ENCODE measurements at regions not wholly inside any gene's neighbourhood (a gene's known extent, or its start where the extent isn't known, plus 50 kb on each side); places are given as distances from the start of the nearest gene placed in this dataset.

DNA sequence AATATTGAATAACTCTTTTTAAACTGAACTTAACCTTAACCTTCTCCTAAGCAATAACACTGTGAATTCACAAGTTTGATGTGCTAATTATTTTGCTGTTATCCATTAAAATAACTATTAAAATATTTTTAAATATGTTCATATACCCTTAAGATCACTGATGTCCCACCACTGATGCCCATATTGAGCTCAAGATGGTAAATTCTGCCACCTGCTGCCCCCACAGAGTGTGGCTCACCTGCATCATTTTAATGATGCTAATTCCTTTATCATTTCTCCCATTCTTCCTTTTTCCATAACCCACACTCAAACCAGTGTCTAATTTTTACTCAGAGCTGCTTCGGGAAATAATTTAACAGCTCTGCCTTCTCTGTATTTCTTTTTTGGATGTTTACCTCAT is 82.3 kb upstream of the ARID5B start:
- no peak overlapping the region for H3K14ac ChIP-seq (replicated peaks; ENCODE audit: low read depth, low read length)
- no peak overlapping the region for H3K4ac ChIP-seq (ENCODE audit: low read depth, low read length)
- no peak overlapping the region for H2AK5ac ChIP-seq (ENCODE audit: low read depth, low read length)
- ChIA-PET POLR2A (ENCODE audit: unreplicated experiment) (no interaction called here), CTCF (no interaction called here)
- H3K4me2 ChIP-seq (ENCODE audit: low read depth, low read length): no peak overlapping the region
- no peaks in the 10 kb centered on the region for H3K27me3 ChIP-seq (ENCODE audit: control insufficient read depth, insufficient read depth, low read length)
- H2BK5ac ChIP-seq (ENCODE audit: low read depth, low read length, poor library complexity, severe bottlenecking): no peak overlapping the region
- peaks cover 8% of the 10 kb centered on the region for H3K9me1 ChIP-seq (ENCODE audit: insufficient read depth, low read length)
- H4K91ac ChIP-seq (ENCODE audit: insufficient read depth, low read depth, low read length): no peak overlapping the region
- H3K23ac ChIP-seq (ENCODE audit: low read depth, low read length): no peak overlapping the region
- ATAC-seq (ENCODE audit: low read depth) (no peak), DNase-seq (no peak)
- dilution Hi-C loops (cut with HindIII; ENCODE audit: low sequenced_read_pairs, unreplicated experiment): no loop called here
- H3K4me3 ChIP-seq (ENCODE audit: insufficient read depth, low read depth, low read length): no peak overlapping the region
- intact Hi-C loops (cut with micrococcal nuclease): no loop called here
- H3K4me1 ChIP-seq (ENCODE audit: control insufficient read depth, insufficient read depth, low read length): peaks cover 2% of the 10 kb centered on the region; the same call in 1 of the 2 replicates
- no peak overlapping the region for H2BK15ac ChIP-seq (ENCODE audit: low read depth, low read length)
- no peak overlapping the region for H2BK20ac ChIP-seq (ENCODE audit: low read depth, low read length)
- H4K5ac ChIP-seq (ENCODE audit: low read depth, low read length): no peak overlapping the region
- in situ Hi-C loops (cut with MboI; ENCODE audit: low sequenced_read_pairs): no loop called here
- no peak overlapping the region for H3K27ac ChIP-seq (ENCODE audit: insufficient read depth, low read length)
- H3K18ac ChIP-seq (ENCODE audit: low read depth, low read length): no peak overlapping the region
- H2AK9ac ChIP-seq (replicated peaks; ENCODE audit: low read depth, low read length, poor library complexity): no peak overlapping the region
- H2AFZ ChIP-seq (replicated peaks; ENCODE audit: low read length, poor library complexity): no peak overlapping the region
- H3K56ac ChIP-seq (ENCODE audit: extremely low read depth, insufficient read depth, low read length): no peak overlapping the region
- no peak overlapping the region for H3K9ac ChIP-seq (ENCODE audit: low read depth, low read length)
- no TSS peak for BruUV-seq (replicated peaks)
- 90% methylated on average over 1 of the region's 1 CpG; no CpG with 5 or more reads in 1 of the 2 experiments for whole genome bisulfite sequencing, 2 experiments (ENCODE audit: extremely low coverage in 2 of 2, insufficient read length in 1 of 2)
- TF ChIP-seq CHD1 (IDR thresholded peaks at IDR 0.05; ENCODE audit: low read depth, low read length) (no peak), MAZ (IDR thresholded peaks at IDR 0.05; ENCODE audit: borderline replicate concordance, low read depth, low read length) (no peak), CEBPB (IDR thresholded peaks at IDR 0.05; ENCODE audit: low read depth, low read length) (no peak), SMC3 (IDR thresholded peaks at IDR 0.05; ENCODE audit: low read depth, low read length) (no peak), MAFK (IDR thresholded peaks at IDR 0.05; ENCODE audit: low read depth, low read length) (no peak)
- TF ChIP-seq, protein P1, sequence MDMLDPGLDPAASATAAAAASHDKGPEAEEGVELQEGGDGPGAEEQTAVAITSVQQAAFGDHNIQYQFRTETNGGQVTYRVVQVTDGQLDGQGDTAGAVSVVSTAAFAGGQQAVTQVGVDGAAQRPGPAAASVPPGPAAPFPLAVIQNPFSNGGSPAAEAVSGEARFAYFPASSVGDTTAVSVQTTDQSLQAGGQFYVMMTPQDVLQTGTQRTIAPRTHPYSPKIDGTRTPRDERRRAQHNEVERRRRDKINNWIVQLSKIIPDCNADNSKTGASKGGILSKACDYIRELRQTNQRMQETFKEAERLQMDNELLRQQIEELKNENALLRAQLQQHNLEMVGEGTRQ (IDR thresholded peaks at IDR 0.05; ENCODE audit: low read depth, low read length): no peak
- TF ChIP-seq, protein P2, sequence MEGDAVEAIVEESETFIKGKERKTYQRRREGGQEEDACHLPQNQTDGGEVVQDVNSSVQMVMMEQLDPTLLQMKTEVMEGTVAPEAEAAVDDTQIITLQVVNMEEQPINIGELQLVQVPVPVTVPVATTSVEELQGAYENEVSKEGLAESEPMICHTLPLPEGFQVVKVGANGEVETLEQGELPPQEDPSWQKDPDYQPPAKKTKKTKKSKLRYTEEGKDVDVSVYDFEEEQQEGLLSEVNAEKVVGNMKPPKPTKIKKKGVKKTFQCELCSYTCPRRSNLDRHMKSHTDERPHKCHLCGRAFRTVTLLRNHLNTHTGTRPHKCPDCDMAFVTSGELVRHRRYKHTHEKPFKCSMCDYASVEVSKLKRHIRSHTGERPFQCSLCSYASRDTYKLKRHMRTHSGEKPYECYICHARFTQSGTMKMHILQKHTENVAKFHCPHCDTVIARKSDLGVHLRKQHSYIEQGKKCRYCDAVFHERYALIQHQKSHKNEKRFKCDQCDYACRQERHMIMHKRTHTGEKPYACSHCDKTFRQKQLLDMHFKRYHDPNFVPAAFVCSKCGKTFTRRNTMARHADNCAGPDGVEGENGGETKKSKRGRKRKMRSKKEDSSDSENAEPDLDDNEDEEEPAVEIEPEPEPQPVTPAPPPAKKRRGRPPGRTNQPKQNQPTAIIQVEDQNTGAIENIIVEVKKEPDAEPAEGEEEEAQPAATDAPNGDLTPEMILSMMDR (conservative IDR thresholded peaks at IDR 0.05; ENCODE audit: low read depth, low read length): no peak
- H4K20me1 ChIP-seq (ENCODE audit: insufficient read depth, low read length): no peaks in the 10 kb centered on the region
- H3K79me1 ChIP-seq (ENCODE audit: low read depth in 1 of 2, low read length in 2 of 2): no peaks in the 10 kb centered on the region
- no peaks in the 10 kb centered on the region for H3K36me3 ChIP-seq (ENCODE audit: control insufficient read depth, insufficient read depth, low read length)
- no peaks in the 10 kb centered on the region for H3K9me3 ChIP-seq (ENCODE audit: control insufficient read depth, insufficient read depth, low read length)
- H2BK120ac ChIP-seq (ENCODE audit: low read depth, low read length): no peak overlapping the region
- no peak overlapping the region for H4K8ac ChIP-seq (ENCODE audit: low read depth in 2 of 2, low read length in 2 of 2)
